WTC11 (cell line): ENCODE measurements at regions not wholly inside any gene's neighbourhood (a gene's known extent, or its start where the extent isn't known, plus 50 kb on each side); places are given as distances from the start of the nearest gene placed in this dataset.

Experiments
- ATAC-seq: fragments of 200-7000 bp; cut with Tn5 transposase; 2 replicates; pipeline ENCODE4 v1.10.0; 2021; ENCODE audit warnings: mild to moderate bottlenecking, moderate library complexity
- CTCF ChIA-PET: fragments of 300-600 bp; sonication (Branson Sonifier 250); formaldehyde crosslinking; loops from one replicate; lab custom pipeline; 2021; ENCODE audit warnings: antibody characterized with exemption; lab: Charles Lee
- POLR2A ChIA-PET: fragments of 350-600 bp; sonication (Branson Sonifier 250); formaldehyde crosslinking; loops from one replicate; lab custom pipeline; 2021; ENCODE audit warnings: antibody characterized with exemption; lab: Charles Lee
- DNase-seq: peaks from one replicate; pipeline ENCODE4 v3.0.0; 2021; ENCODE audit warnings: low spot score
- H3K27ac Mint-ChIP-seq: 2 replicates; pipeline ENCODE4 v1.8.0; 2021; ENCODE audit warnings: mixed read lengths
- H3K27me3 Mint-ChIP-seq: 2 replicates; pipeline ENCODE4 v1.8.0; 2021; ENCODE audit warnings: low read depth, mild to moderate bottlenecking, moderate library complexity, mixed read lengths
- H3K36me3 Mint-ChIP-seq: 2 replicates; pipeline ENCODE4 v1.8.0; 2021; ENCODE audit warnings: mixed read lengths
- H3K4me1 Mint-ChIP-seq: 2 replicates; pipeline ENCODE4 v1.8.0; 2022; ENCODE audit warnings: mixed read lengths
- H3K4me3 Mint-ChIP-seq: 2 replicates; pipeline ENCODE4 v1.8.0; 2021; ENCODE audit warnings: mild to moderate bottlenecking, moderate library complexity, mixed read lengths
- H3K9me3 Mint-ChIP-seq: 2 replicates; pipeline ENCODE4 v1.8.0; 2021; ENCODE audit warnings: mixed read lengths
- CBFB ChIP-seq: sonication (generic); formaldehyde crosslinking; IDR thresholded peaks from 2 replicates; pipeline ENCODE4 v1.8.1; 2022; ENCODE audit warnings: mild to moderate bottlenecking, low read depth, missing genetic modification reagents
- CREB1 ChIP-seq: sonication (generic); formaldehyde crosslinking; IDR thresholded peaks from 2 replicates; pipeline ENCODE4 v1.8.0; 2023; ENCODE audit warnings: mild to moderate bottlenecking, missing genetic modification reagents
- ELF4 ChIP-seq: sonication (generic); formaldehyde crosslinking; IDR thresholded peaks from 2 replicates; pipeline ENCODE4 v1.8.1; 2022; ENCODE audit warnings: low read depth, mild to moderate bottlenecking, moderate library complexity, missing genetic modification reagents
- GRHL2 ChIP-seq: fragments of 250-450 bp; sonication (Bioruptor Pico); IDR thresholded peaks from 2 replicates; pipeline ENCODE4 v1.8.0; 2022; ENCODE audit warnings: mild to moderate bottlenecking, moderate library complexity; ENCODE audit not compliant: insufficient replicate concordance, severe bottlenecking
- MYBL2 ChIP-seq: sonication (generic); formaldehyde crosslinking; IDR thresholded peaks from 2 replicates; pipeline ENCODE4 v1.8.1; 2023; ENCODE audit warnings: mild to moderate bottlenecking, moderate library complexity, missing genetic modification reagents
- NFE2L1 ChIP-seq: sonication (generic); formaldehyde crosslinking; IDR thresholded peaks from 2 replicates; pipeline ENCODE4 v1.8.1; 2023; ENCODE audit warnings: missing genetic modification reagents
- SP1 ChIP-seq: sonication (generic); formaldehyde crosslinking; conservative IDR thresholded peaks from 2 replicates; pipeline ENCODE4 v1.8.1; 2022; ENCODE audit warnings: missing genetic modification reagents
- TEAD1 ChIP-seq: sonication (generic); formaldehyde crosslinking; IDR thresholded peaks from 2 replicates; pipeline ENCODE4 v1.8.0; 2022; ENCODE audit warnings: mild to moderate bottlenecking, missing genetic modification reagents
- TP53 ChIP-seq: sonication (generic); formaldehyde crosslinking; IDR thresholded peaks from 2 replicates; pipeline ENCODE4 v1.8.1; 2023; ENCODE audit warnings: mild to moderate bottlenecking, missing genetic modification reagents
- ZNF138 ChIP-seq: sonication (generic); formaldehyde crosslinking; conservative IDR thresholded peaks from 2 replicates; pipeline ENCODE4 v1.8.1; 2022; ENCODE audit warnings: mild to moderate bottlenecking, moderate library complexity, missing genetic modification reagents
- ZNF232 ChIP-seq: sonication (generic); formaldehyde crosslinking; IDR thresholded peaks from 2 replicates; pipeline ENCODE4 v1.8.0; 2022; ENCODE audit warnings: mild to moderate bottlenecking, missing genetic modification reagents
- ZNF396 ChIP-seq: fragments of 250-450 bp; sonication (Bioruptor Pico); IDR thresholded peaks from 2 replicates; pipeline ENCODE4 v1.8.0; 2021; ENCODE audit warnings: mild to moderate bottlenecking, moderate library complexity, borderline replicate concordance
- ZNF671 ChIP-seq: fragments of 250-450 bp; sonication (Bioruptor Pico); IDR thresholded peaks from 2 replicates; pipeline ENCODE4 v1.8.0; 2021; ENCODE audit warnings: mild to moderate bottlenecking
- TF ChIP-seq, protein P1 (sequence below): sonication (generic); formaldehyde crosslinking; IDR thresholded peaks from 2 replicates; pipeline ENCODE4 v1.8.1; 2023; ENCODE audit warnings: mild to moderate bottlenecking, missing genetic modification reagents, moderate library complexity
- TF ChIP-seq, protein P2 (sequence below): sonication (generic); formaldehyde crosslinking; IDR thresholded peaks from 2 replicates; pipeline ENCODE4 v1.8.1; 2022; ENCODE audit warnings: low read depth, mild to moderate bottlenecking, moderate library complexity, missing genetic modification reagents, borderline replicate concordance
- TF ChIP-seq, protein P3 (sequence below): sonication (generic); formaldehyde crosslinking; IDR thresholded peaks from 2 replicates; pipeline ENCODE4 v1.8.1; 2023; ENCODE audit warnings: mild to moderate bottlenecking, missing genetic modification reagents
- TF ChIP-seq, protein P4 (sequence below): sonication (generic); formaldehyde crosslinking; IDR thresholded peaks from 2 replicates; pipeline ENCODE4 v1.8.0; 2022; ENCODE audit warnings: missing genetic modification reagents
- TF ChIP-seq, protein P5 (sequence below): fragments of 250-450 bp; sonication (Bioruptor Pico); conservative IDR thresholded peaks from 2 replicates; pipeline ENCODE4 v1.9.0; 2021; ENCODE audit warnings: mild to moderate bottlenecking

DNA sequence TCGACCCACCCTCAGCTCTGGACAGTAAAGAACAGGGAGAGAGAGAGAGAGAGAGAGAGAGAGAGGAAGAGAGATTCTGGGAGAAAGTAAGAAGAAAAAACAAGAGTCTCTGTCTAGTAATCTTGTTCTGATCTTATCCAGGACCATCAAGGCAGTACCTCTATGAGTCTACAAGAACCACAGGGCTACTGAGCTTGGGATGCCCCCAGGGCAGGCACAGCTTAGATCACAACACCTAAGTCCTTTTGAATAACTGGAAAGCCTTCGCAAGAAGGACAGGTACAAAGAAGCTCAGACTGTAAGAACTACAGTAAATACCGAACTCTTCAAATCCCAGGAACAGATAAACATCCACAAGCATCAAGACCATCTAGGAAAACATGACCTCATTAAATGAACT is 51.4 kb upstream of the SGPP2 start:
- H3K4me1 Mint-ChIP-seq: peaks cover 11% of the 10 kb centered on the region
- no peak for DNase-seq
- TF ChIP-seq SP1 (CRISPR knock-in tag) (no peak), CREB1 (CRISPR knock-in tag) (no peak), GRHL2 (CRISPR knock-in tag) (no peak), NFE2L1 (CRISPR knock-in tag) (no peak), ZNF138 (CRISPR knock-in tag) (no peak), CBFB (no peak), TEAD1 (CRISPR knock-in tag) (no peak), ZNF671 (CRISPR knock-in tag) (no peak), ELF4 (no peak), TP53 (CRISPR knock-in tag) (no peak), ZNF232 (CRISPR knock-in tag) (no peak), ZNF396 (CRISPR knock-in tag) (no peak), MYBL2 (no peak)
- TF ChIP-seq, protein P1, sequence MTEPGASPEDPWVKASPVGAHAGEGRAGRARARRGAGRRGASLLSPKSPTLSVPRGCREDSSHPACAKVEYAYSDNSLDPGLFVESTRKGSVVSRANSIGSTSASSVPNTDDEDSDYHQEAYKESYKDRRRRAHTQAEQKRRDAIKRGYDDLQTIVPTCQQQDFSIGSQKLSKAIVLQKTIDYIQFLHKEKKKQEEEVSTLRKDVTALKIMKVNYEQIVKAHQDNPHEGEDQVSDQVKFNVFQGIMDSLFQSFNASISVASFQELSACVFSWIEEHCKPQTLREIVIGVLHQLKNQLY (CRISPR knock-in tag): no peak
- TF ChIP-seq, protein P2, sequence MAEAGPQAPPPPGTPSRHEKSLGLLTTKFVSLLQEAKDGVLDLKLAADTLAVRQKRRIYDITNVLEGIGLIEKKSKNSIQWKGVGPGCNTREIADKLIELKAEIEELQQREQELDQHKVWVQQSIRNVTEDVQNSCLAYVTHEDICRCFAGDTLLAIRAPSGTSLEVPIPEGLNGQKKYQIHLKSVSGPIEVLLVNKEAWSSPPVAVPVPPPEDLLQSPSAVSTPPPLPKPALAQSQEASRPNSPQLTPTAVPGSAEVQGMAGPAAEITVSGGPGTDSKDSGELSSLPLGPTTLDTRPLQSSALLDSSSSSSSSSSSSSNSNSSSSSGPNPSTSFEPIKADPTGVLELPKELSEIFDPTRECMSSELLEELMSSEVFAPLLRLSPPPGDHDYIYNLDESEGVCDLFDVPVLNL (CRISPR knock-in tag): no peak
- TF ChIP-seq, protein P3, sequence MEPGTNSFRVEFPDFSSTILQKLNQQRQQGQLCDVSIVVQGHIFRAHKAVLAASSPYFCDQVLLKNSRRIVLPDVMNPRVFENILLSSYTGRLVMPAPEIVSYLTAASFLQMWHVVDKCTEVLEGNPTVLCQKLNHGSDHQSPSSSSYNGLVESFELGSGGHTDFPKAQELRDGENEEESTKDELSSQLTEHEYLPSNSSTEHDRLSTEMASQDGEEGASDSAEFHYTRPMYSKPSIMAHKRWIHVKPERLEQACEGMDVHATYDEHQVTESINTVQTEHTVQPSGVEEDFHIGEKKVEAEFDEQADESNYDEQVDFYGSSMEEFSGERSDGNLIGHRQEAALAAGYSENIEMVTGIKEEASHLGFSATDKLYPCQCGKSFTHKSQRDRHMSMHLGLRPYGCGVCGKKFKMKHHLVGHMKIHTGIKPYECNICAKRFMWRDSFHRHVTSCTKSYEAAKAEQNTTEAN (CRISPR knock-in tag): no peak
- TF ChIP-seq, protein P4, sequence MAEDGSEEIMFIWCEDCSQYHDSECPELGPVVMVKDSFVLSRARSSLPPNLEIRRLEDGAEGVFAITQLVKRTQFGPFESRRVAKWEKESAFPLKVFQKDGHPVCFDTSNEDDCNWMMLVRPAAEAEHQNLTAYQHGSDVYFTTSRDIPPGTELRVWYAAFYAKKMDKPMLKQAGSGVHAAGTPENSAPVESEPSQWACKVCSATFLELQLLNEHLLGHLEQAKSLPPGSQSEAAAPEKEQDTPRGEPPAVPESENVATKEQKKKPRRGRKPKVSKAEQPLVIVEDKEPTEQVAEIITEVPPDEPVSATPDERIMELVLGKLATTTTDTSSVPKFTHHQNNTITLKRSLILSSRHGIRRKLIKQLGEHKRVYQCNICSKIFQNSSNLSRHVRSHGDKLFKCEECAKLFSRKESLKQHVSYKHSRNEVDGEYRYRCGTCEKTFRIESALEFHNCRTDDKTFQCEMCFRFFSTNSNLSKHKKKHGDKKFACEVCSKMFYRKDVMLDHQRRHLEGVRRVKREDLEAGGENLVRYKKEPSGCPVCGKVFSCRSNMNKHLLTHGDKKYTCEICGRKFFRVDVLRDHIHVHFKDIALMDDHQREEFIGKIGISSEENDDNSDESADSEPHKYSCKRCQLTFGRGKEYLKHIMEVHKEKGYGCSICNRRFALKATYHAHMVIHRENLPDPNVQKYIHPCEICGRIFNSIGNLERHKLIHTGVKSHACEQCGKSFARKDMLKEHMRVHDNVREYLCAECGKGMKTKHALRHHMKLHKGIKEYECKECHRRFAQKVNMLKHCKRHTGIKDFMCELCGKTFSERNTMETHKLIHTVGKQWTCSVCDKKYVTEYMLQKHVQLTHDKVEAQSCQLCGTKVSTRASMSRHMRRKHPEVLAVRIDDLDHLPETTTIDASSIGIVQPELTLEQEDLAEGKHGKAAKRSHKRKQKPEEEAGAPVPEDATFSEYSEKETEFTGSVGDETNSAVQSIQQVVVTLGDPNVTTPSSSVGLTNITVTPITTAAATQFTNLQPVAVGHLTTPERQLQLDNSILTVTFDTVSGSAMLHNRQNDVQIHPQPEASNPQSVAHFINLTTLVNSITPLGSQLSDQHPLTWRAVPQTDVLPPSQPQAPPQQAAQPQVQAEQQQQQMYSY (CRISPR knock-in tag): no peak
- TF ChIP-seq, protein P5, sequence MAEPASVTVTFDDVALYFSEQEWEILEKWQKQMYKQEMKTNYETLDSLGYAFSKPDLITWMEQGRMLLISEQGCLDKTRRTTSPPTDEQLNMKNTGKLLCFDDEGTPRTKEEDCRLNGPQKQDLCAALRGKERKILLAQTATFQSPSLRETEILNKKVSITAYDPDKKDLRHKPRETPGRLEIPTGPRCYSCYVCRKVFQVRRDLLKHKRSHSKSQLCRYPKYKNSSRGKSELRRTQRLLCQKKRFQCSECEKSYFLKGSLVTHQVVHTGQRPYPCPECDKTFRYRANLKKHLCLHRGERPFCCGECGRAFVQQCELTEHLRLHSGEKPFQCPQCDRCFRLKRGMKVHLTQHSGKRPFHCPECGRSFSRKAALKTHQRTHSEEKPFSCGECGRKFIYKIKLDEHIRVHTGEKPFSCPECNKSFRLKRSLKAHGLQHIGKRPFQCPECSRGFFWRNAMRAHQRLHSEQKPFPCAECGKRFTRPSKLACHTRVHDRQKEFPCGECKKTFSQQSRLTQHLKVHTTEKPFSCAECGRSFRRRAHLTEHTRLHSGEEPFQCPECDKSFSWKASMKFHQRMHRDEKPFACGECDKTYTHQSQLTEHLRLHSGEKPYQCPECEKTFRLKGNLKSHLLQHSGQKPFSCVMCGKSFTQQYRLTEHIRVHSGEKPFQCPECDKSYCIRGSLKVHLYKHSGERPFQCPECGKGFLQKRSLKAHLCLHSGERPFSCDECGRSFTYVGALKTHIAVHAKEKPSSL: no peak
- TF ChIP-seq, all 79 proteins: peak for 0
- H3K9me3 Mint-ChIP-seq: peaks cover 24% of the 10 kb centered on the region
- POLR2A ChIA-PET: no interaction called here
- peaks cover 23% of the 10 kb centered on the region for H3K27me3 Mint-ChIP-seq
- H3K27ac Mint-ChIP-seq: no peak overlapping the region
- CTCF ChIA-PET: no interaction called here
- no peak overlapping the region for H3K4me3 Mint-ChIP-seq
- peaks cover 14% of the 10 kb centered on the region for H3K36me3 Mint-ChIP-seq
- ATAC-seq: no peak
